ENCODE measurements at regions not wholly inside any gene's neighbourhood (a gene's known extent, or its start where the extent isn't known, plus 50 kb on each side); places are given as distances from the start of the nearest gene placed in this dataset.

- no peak for TF ChIP-seq EZH2 (IDR thresholded peaks at IDR 0.05; ENCODE audit: low read length, unreplicated experiment)
- TF ChIP-seq, protein P1, sequence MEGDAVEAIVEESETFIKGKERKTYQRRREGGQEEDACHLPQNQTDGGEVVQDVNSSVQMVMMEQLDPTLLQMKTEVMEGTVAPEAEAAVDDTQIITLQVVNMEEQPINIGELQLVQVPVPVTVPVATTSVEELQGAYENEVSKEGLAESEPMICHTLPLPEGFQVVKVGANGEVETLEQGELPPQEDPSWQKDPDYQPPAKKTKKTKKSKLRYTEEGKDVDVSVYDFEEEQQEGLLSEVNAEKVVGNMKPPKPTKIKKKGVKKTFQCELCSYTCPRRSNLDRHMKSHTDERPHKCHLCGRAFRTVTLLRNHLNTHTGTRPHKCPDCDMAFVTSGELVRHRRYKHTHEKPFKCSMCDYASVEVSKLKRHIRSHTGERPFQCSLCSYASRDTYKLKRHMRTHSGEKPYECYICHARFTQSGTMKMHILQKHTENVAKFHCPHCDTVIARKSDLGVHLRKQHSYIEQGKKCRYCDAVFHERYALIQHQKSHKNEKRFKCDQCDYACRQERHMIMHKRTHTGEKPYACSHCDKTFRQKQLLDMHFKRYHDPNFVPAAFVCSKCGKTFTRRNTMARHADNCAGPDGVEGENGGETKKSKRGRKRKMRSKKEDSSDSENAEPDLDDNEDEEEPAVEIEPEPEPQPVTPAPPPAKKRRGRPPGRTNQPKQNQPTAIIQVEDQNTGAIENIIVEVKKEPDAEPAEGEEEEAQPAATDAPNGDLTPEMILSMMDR (conservative IDR thresholded peaks at IDR 0.05; ENCODE audit: low read depth, low read length): no peak
These were observed 157.7 kb upstream of the B3GAT2 start for GRCh38 chr6:71114544-71114943.
